ENCODE measurements at regions not wholly inside any gene's neighbourhood (a gene's known extent, or its start where the extent isn't known, plus 50 kb on each side); places are given as distances from the start of the nearest gene placed in this dataset.
"Not testable (repeated sequence)": the region's sequence is repeated elsewhere in the genome, so short reads cannot be mapped to it uniquely, and the experiment has no call there.

DNA sequence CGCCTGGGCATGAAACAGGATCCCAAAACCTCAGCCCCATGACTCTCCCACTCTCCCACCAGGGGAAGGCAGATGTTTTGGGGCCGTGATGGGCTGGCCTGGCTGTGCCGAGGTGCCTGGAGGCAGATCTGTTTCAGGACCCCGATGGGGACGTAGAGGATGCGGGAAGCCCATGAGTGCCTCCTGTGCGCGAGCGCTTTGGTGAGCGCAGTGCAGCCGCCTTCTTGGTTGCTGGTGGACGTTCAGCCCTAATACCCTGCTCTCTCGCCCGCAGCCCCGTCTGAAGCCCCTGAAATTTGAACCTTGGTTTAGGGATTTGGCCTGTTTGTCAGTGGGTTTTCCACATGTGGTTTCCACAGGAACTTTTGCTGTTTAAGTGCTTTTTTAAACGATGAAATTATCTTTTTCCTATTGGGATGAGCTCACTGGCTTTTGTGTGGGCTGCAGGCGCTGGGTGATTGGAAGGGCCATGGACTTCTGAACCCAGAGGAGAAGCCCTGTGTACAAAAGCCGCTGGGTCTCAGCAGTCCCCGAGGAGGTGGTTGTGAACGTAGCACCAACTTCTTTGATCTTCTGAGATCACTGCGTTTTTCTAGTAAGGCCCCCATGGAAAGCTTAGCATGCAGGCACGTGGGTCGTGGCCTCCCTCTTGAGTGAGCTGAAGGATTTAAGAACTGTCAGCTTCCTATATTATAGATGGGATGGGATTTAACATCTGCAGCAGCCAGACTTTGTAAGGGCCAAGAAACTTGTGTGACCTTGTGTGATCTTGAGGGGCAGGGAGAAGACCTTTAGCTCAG lies 148.9 kb upstream of the ZNF469 start:
- TF ChIP-seq CTCF (IDR thresholded peaks at IDR 0.05); IRF2 (CRISPR knock-in tag; IDR thresholded peaks at IDR 0.05; ENCODE audit: borderline replicate concordance, low read depth); SP1 (CRISPR knock-in tag; conservative IDR thresholded peaks at IDR 0.05); E2F1 (CRISPR knock-in tag; IDR thresholded peaks at IDR 0.05); ESRRA (CRISPR knock-in tag; IDR thresholded peaks at IDR 0.05; ENCODE audit: borderline replicate concordance); ATF3 (CRISPR knock-in tag; conservative IDR thresholded peaks at IDR 0.05); NFYB (CRISPR knock-in tag; conservative IDR thresholded peaks at IDR 0.05; ENCODE audit: low read depth); OVOL2 (CRISPR knock-in tag; IDR thresholded peaks at IDR 0.05; ENCODE audit: borderline replicate concordance); CREB1 (CRISPR knock-in tag; IDR thresholded peaks at IDR 0.05): not testable (repeated sequence)
- TF ChIP-seq, protein P1, sequence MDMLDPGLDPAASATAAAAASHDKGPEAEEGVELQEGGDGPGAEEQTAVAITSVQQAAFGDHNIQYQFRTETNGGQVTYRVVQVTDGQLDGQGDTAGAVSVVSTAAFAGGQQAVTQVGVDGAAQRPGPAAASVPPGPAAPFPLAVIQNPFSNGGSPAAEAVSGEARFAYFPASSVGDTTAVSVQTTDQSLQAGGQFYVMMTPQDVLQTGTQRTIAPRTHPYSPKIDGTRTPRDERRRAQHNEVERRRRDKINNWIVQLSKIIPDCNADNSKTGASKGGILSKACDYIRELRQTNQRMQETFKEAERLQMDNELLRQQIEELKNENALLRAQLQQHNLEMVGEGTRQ (CRISPR knock-in tag; IDR thresholded peaks at IDR 0.05) = not testable (repeated sequence)

Data from WTC11 (cell line).